ENCODE measurements at regions not wholly inside any gene's neighbourhood (a gene's known extent, or its start where the extent isn't known, plus 50 kb on each side); places are given as distances from the start of the nearest gene placed in this dataset.
A peak's percentile ranks its signal among the peaks of the same experiment; 100 is the strongest.

DNA sequence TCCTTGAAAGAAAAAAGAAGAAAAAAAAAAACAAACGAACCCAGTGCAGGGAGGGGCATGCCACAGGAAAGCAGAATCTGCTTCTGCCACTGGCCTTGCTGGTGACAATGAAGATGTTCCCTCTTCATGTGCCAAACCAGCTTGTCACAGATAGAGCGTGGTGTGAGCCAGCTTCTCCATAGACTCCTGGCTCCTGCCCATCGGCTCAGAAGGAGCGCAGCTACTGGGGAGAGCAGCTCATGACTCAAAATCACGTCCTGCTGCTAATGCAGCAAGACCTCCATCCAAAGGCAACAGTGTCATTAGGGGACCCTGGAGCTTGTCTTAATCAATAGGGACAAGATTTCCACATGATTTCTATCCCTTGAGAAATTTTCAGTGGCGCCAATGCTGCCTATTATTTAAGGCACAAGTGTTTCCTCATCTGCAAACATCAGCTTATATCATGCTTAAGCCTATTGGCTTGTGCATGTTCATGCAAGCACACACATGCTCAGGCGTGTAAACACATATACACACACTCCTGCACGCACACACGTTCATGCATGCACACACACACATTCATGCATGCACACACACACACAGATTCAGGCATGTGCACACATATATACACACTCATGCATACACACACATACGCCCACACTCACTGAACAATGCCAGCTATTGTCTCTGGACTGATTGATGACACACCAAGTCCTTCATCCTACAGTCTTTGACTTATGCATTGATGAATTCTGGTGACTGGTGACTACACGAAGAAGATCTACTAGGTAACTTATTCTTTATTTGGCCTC, 682.0 kb upstream of the ID2 start:
- no peak overlapping the region for H3K4me3 ChIP-seq (ENCODE audit: low read depth, low read length)
- TF ChIP-seq, protein P1, sequence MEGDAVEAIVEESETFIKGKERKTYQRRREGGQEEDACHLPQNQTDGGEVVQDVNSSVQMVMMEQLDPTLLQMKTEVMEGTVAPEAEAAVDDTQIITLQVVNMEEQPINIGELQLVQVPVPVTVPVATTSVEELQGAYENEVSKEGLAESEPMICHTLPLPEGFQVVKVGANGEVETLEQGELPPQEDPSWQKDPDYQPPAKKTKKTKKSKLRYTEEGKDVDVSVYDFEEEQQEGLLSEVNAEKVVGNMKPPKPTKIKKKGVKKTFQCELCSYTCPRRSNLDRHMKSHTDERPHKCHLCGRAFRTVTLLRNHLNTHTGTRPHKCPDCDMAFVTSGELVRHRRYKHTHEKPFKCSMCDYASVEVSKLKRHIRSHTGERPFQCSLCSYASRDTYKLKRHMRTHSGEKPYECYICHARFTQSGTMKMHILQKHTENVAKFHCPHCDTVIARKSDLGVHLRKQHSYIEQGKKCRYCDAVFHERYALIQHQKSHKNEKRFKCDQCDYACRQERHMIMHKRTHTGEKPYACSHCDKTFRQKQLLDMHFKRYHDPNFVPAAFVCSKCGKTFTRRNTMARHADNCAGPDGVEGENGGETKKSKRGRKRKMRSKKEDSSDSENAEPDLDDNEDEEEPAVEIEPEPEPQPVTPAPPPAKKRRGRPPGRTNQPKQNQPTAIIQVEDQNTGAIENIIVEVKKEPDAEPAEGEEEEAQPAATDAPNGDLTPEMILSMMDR (IDR thresholded peaks at IDR 0.05; ENCODE audit: low read depth, low read length) = no peak

DNA sequence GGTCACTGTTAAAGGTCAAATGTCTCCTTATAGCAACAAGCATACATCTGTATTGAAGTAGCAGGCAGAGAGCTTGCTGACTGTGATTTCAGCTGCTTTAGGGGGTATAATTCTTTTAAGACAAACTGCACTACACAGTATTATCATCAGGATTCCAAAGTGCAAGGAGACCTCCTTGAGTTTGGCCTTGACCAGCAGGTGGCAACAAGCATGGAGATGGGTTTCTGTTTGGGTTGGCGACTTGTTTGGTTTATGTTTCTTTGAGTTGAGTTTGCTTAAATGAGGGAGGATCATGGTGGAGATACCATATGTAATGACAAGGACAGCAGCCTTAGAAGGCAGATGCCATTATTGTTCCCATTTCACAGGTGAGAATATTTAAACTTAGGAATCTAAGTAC, 681.0 kb upstream of the ID2 start:
- H3K4me3 ChIP-seq (ENCODE audit: low read depth, low read length) = no peak overlapping the region
- TF ChIP-seq, protein P1 (IDR thresholded peaks at IDR 0.05; ENCODE audit: low read depth, low read length) = no peak

DNA sequence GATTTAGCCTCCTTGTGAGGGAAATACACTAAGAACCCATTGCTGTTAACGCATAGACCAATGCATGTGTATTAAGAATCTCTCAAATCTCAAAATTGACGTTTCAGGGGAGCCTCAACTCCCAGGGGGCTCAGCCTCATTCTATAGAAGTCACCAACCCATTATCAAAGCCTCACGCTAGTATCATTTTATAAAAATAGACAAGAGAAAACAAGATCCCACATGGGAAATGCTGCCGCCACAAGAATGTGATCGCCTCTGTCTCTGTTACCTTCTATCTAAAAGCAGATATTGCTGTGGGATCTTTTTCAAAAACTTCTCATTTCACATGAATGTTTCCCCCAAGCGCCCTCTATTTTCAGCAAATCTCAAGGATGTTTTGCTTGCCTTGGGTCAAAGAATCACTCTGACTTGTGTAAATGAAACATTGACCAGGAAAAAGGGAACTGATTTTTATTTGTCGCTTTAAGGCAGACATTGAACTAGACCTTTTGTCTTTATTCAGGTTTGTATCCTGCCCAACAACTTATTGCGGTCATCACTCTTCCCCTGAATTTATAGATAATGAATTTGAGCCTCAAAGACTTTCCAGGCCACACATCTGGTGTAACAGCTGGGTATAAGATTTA, 679.0 kb upstream of the ID2 start:
- TF ChIP-seq, protein P1 (IDR thresholded peaks at IDR 0.05; ENCODE audit: low read depth, low read length) = no peak

DNA sequence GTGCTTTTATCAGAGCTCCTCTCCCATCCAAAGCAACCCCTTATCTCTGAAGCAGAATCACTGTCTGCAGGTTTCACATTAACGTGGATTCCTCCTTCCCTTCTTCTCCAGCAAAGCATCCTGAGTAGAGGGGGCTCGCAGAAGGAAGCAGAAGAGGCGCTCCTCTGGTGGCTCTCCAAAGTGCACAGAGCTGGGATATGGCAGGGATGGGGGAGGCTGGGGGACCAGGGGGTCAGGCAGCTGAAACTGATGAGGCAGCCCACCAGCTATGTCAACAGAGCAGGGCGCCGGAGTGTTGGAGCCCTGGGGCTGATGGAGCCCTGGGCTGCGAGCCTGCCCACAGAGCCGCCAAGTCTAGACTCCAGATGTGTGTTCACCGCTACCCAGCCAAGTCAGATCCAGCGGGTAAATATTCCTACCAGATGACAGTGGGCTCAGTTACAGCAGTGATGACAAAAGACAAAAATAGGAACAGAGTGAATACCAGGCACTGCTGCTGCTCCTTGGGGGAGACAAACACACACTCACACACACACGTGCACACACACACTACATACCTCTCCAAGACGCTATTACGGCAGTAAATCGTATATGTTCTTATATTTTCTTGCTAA, 678.3 kb upstream of the ID2 start:
- TF ChIP-seq, protein P1 (IDR thresholded peaks at IDR 0.05; ENCODE audit: low read depth, low read length) = no peak
- H3K4me3 ChIP-seq (ENCODE audit: low read depth, low read length) = 0 out of 2 replicates have a peak overlapping the region, but pooled peaks have one; percentile 2

More for the DNA sequence above, 679.0 kb upstream of the ID2 start:
- H3K4me3 ChIP-seq (ENCODE audit: low read depth, low read length) = no peak overlapping the region

DNA sequence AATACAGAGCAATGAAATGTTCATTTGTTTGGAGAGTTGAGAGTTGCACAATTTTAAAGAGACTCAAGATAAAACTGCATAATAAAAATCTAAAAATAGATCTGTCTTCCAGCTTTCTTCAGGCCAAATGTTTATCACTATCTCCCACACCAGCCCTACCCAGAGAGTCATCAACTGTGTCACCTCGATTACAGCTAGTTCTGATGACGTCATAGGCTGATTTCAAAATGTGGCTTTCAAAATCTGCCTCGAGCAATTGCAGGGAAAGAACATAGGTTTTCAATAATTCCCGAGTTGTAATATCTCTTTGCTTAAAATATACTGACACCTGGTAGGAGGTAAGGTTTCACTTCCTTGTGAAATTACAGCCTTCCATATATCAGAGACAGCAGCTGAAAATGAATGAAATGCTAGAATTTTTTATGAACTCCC, 677.6 kb upstream of the ID2 start:
- TF ChIP-seq, protein P1 (IDR thresholded peaks at IDR 0.05; ENCODE audit: low read depth, low read length) = no peak
- H3K4me3 ChIP-seq (ENCODE audit: low read depth, low read length) = no peak overlapping the region

DNA sequence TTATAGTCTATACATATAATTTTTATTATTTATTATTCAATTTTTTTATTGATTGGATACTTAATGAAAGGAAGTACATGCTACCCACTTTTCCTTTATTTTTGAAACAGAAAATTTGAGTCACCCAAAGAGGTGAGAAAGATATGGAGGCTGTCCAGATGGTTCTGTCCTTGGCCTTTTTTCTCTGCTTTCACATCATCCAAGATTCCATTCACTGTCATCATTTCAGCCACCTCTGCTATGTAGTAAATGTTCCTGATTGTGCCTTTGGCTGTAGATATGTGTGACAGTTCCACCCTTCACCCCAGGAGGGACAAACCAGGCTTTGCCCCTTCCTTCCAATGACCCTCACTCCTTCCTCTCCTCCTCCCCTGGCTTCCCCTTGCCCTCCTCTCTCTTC, 675.7 kb upstream of the ID2 start:
- no peak overlapping the region for H3K4me3 ChIP-seq (ENCODE audit: low read depth, low read length)
- TF ChIP-seq, protein P1 (IDR thresholded peaks at IDR 0.05; ENCODE audit: low read depth, low read length) = no peak

DNA sequence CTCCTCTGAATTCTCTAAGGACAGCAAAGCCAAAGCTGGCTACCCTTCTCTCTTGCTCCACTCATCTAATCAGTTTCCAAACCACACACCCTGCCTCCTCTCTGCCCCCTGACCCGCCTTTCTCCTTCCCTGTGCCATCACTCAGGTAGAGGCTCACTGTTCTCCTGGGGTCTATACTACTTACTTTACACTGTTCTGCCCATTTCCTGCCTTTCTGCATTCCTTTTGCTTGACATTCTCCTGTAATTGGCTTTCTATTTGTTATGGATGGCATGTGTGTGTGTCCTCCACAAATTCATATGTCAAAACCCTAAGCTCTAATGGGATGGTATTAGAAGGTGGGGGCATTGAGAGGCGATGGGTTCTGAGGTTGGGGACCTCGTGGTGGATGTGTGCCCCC, 675.2 kb upstream of the ID2 start:
- no peak overlapping the region for H3K4me3 ChIP-seq (ENCODE audit: low read depth, low read length)
- TF ChIP-seq, protein P1 (IDR thresholded peaks at IDR 0.05; ENCODE audit: low read depth, low read length) = no peak
